OCI-LY1 (cell line): ENCODE measurements at regions not wholly inside any gene's neighbourhood (a gene's known extent, or its start where the extent isn't known, plus 50 kb on each side); places are given as distances from the start of the nearest gene placed in this dataset.

Experiments
- EZH2 ChIP-seq: fragments of 200-600 bp; sonication (generic), shearing (Covaris generic); IDR thresholded peaks from 2 replicates; pipeline ENCODE4 v1.8.0; 2017; ENCODE audit warnings: borderline replicate concordance, mixed run types, mild to moderate bottlenecking, antibody characterized with exemption, low read length, moderate library complexity, mixed read lengths
- TF ChIP-seq, protein P1 (sequence below): fragments of 200-600 bp; sonication (generic), shearing (Covaris generic); IDR thresholded peaks from 2 replicates; pipeline ENCODE4 v1.5.1; 2017; ENCODE audit warnings: mild to moderate bottlenecking, antibody characterized with exemption, low read length, moderate library complexity, mixed read lengths

DNA sequence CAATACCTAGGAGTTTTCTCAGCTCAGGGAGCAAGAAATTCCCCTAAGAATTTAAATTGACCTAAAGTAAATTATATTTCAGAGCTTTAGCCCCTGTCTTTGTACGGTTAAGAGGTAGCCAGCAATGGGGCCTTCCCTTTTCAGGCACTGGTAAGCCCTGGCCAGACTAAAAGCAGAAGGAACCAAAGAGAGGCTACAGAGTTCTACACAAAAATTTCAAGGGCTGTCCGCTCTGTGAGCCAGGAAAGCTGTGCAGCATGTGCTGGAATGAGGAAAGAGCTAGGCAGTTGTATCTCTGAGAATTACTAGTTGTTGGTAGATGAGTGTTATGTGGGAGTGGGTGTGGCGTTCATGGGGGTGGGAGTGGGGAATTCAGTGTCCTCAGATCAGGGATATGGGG is 96.3 kb upstream of the MAFB start:
- TF ChIP-seq, protein P1, sequence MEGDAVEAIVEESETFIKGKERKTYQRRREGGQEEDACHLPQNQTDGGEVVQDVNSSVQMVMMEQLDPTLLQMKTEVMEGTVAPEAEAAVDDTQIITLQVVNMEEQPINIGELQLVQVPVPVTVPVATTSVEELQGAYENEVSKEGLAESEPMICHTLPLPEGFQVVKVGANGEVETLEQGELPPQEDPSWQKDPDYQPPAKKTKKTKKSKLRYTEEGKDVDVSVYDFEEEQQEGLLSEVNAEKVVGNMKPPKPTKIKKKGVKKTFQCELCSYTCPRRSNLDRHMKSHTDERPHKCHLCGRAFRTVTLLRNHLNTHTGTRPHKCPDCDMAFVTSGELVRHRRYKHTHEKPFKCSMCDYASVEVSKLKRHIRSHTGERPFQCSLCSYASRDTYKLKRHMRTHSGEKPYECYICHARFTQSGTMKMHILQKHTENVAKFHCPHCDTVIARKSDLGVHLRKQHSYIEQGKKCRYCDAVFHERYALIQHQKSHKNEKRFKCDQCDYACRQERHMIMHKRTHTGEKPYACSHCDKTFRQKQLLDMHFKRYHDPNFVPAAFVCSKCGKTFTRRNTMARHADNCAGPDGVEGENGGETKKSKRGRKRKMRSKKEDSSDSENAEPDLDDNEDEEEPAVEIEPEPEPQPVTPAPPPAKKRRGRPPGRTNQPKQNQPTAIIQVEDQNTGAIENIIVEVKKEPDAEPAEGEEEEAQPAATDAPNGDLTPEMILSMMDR = no peak
- TF ChIP-seq EZH2 = no peak
